ENCODE measurements at regions not wholly inside any gene's neighbourhood (a gene's known extent, or its start where the extent isn't known, plus 50 kb on each side); places are given as distances from the start of the nearest gene placed in this dataset.

GRCh38 chr13:91278291-91278690, 69.2 kb upstream of the MIR17HG start:
- DNase-seq (ENCODE audit: low spot score) = no peak

DNA sequence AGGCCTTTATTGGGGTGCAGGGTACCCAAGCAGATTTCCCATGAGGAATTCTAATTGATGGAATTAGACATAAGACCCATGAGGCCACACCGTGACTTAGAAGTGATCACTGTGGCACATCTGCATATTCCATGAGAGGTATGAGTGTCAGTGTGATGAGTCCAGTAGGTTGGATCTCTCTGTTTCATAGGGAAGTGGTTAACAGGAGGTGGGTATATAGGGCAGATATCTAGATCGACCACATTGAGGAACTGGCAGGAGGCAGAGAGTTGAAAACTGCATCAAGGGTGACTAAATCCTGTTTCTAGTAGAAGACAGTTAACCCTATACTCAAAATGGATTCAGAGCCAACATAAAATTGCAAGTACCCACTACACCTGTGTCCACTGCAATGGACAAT, 68.6 kb upstream of the MIR17HG start:
- no peak for DNase-seq (ENCODE audit: low spot score)

DNA sequence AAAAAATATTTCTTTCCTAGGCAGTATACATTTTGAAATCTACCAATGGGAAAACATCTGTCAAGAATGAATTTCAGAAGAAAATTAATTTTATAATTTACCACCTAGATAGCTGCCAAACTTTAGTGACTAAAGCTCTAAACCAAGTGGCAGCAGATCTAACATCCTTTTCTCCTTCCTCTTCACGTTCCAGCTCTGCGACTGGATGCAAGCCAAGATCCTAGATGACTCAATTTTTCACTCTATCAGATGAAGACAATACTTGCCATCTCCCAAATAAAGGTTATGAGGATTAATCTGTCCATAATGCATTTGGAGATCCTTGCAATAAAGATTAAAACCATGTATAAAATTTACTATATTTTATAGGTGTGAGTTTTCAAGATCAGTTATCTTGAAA, 66.7 kb upstream of the MIR17HG start:
- no peak for DNase-seq (ENCODE audit: low spot score)

GRCh38 chr13:91284335-91284734, 63.2 kb upstream of the MIR17HG start:
- DNase-seq (ENCODE audit: low spot score) = no peak

DNA sequence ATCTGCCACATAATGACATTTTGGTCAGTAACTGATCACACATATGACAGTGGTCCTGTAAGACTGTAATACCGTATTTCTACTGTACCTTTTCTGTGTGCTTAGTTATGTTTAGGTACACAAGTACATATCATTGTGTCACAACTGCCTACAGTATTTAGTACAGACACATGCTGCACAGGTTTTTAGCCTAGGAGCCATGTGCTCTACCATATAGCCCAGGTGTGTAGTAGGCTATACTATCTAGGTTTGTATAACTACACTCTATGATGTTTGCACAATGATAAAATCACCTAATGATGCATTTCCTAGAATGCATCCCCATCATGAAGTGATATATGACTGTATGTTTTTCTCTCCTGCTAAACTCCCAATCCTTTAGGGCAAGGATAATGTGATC, 61.2 kb upstream of the MIR17HG start:
- no peak for DNase-seq (ENCODE audit: low spot score)

DNA sequence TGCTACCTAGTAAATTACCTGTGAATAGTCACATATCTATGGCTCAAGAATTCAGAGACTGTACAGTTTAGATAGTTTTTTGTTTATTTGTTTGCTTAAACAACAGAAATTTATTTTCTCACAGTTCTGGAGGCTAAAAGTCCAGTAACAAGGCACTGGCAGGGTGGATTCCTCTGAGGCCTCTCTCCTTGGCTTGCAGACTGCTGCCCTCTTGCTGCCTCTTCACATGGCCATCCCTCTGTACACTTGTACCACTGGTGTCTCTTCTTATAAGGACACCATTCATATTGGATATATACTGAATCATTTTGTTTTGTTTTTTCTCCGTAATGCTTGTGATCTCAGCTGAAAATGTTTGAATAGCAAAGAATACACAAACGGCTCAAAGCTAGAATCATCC, 56.4 kb upstream of the MIR17HG start:
- no peak for DNase-seq (ENCODE audit: low spot score)

DNA sequence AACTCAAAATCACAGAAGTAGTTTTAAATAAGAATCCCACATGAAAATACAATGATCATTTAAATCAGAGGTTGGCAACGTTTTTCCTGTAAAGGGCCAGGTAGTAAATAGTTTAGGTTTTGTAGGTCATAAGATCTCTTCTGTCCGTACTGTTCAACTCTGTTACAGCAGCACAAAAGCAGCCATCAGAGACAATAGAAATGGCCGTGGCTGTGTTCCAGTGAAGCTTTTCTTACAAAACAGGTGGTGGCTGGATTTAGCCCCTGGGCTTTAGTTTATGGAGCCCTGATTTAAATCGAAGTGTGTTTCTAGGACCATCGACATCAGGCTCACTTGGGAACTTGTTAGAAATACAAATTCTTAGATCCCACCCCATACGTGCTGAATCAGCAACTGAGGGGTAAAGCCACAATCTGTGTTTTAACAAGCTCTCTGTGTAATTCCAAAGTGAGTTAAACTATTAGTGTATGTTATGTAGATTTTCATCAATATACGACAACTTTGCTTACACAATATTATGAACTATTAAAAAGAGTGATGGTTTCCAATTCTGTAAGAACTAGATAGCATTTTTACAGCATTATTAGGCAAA, 54.8 kb upstream of the MIR17HG start:
- DNase-seq (ENCODE audit: low spot score) = no peak

DNA sequence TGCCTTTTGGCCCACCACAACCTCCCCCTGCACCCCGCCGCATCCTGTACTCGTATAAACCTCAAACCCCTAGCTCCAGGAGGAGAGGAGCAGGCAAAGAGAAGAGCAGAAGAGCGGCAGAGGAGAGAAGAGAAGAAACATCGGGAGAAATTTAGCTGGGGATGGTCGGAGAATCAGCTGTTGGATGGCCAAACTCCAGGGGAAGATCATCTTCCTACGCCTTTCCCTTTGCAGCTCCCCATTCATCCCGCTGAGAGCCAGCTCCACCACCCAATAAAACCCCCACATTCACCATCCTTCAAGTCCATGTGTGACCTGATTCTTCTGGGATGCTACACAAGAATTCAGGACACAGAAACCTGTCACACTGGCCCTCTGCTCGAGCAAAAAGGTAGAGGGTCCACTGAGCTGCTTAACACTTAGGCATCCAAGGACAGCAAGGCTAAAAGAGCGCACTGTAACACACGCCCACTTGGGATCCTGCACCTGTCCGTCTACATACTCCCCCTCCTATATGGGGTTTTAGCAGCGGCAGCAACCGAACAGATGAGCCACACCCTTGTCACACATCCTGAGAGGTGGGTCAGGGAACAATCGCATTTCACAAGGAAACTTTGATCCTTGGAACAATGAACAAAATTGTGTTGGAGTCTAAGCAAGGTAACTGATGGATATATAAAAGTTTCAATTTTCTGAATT, 51.6 kb upstream of the MIR17HG start:
- DNase-seq (ENCODE audit: low spot score) = no peak

DNA sequence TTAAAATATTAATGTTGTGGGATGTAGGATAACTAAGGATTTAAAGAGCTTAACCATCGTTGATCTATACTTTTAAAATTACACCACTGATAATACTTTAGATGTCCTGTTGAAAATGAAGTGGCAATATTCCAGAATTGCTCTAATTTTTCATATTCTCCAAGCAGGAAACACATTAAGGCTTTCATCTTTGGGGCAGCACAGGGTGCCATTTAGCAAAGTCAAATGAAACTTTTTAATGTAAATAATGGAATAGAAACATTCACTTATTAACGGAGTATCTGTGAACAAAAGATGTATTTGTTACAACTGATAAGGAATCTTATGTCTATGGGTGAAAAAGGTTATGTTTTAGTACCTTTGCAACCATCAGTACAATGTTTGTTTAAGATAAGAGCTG, 50.0 kb upstream of the MIR17HG start:
- no peak for DNase-seq (ENCODE audit: low spot score)
